ENCODE measurements at regions not wholly inside any gene's neighbourhood (a gene's known extent, or its start where the extent isn't known, plus 50 kb on each side); places are given as distances from the start of the nearest gene placed in this dataset.
"Not testable (repeated sequence)": the region's sequence is repeated elsewhere in the genome, so short reads cannot be mapped to it uniquely, and the experiment has no call there.

DNA sequence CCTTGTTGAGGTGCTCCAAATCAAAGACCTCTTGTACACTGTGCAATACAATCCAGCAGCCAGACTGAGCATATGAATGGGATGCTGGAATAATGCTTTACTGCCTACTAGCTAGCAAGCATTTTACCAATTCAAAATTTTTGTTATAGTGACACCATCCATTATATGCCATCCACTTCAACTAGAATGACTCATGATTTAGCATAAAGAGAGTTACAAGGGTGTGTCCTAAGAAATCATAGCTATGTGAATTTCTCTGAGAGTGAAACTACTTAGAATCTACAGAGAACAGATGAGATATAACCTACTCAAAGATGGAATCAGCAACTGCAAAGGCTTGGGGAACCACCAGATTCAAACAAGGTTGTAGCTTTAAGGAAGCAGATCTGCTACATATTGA lies 221.9 kb downstream of the LHFPL1 start:
- DNase-seq (ENCODE audit: insufficient read length, low spot score) (no peak), FAIRE-seq (no peak)
- TF ChIP-seq, protein P1, sequence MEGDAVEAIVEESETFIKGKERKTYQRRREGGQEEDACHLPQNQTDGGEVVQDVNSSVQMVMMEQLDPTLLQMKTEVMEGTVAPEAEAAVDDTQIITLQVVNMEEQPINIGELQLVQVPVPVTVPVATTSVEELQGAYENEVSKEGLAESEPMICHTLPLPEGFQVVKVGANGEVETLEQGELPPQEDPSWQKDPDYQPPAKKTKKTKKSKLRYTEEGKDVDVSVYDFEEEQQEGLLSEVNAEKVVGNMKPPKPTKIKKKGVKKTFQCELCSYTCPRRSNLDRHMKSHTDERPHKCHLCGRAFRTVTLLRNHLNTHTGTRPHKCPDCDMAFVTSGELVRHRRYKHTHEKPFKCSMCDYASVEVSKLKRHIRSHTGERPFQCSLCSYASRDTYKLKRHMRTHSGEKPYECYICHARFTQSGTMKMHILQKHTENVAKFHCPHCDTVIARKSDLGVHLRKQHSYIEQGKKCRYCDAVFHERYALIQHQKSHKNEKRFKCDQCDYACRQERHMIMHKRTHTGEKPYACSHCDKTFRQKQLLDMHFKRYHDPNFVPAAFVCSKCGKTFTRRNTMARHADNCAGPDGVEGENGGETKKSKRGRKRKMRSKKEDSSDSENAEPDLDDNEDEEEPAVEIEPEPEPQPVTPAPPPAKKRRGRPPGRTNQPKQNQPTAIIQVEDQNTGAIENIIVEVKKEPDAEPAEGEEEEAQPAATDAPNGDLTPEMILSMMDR (IDR thresholded peaks at IDR 0.05; ENCODE audit: insufficient read depth, missing control alignments) = no peak

DNA sequence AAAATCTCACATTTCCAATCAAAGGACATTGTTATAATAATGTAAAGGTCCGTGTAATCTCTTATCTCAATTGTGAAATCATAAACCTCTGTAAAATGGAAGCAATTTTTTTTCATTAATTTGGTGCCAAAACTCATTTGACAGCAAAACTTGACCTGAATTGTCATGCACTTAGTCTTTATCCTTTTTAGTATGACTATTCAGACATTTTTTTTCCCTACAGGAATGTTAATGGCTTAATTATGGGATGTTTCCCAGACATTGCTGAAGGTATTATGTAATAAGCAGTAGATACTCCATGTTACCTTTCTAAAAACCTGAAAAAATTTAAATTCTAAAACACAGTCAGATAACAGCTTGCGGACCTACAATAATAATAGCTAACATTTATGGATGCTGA lies 228.9 kb downstream of the LHFPL1 start:
- FAIRE-seq = no peak
- TF ChIP-seq, protein P1 (IDR thresholded peaks at IDR 0.05; ENCODE audit: insufficient read depth, missing control alignments) = no peak
- no peak for DNase-seq (ENCODE audit: insufficient read length, low spot score)

DNA sequence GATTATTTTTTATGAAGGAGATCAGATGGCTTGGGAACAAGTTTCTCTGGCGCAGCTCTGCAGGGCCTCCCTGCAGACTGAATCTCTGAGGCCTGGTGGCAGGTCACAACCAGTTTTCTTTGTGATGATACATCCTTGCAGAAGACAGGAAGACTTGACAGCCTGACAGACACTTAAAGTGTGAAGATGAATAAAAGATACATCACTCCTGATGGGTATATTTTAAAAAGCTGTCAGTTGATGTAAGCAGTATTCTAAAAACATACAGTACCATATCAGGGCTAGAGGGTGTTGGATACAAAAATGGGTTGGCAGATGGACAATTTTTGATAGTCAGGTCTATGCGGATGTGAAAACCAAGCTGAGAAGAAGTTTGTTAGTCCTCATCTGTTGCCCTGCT lies 239.5 kb downstream of the LHFPL1 start:
- DNase-seq (ENCODE audit: insufficient read length, low spot score) = no peak
- no peak for FAIRE-seq
- TF ChIP-seq, protein P1 (IDR thresholded peaks at IDR 0.05; ENCODE audit: insufficient read depth, missing control alignments) = no peak

DNA sequence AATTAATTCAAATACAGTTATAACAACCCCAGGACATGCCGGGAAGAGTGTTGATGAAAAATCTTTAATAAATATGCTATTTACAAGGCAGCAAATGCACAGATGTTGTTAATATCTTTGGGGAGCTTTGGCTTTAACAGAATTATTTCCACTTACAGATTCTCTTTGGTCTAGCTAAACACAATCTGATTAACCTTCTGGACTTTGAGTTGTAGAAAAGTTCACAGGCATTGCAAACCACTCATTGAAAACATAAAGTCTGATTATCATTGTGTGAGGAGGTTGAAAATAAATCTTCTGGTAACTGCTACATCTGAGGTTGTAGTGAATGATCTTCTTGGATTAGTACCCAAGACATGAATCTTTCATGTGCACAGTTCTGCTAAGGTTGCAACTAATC lies 255.6 kb downstream of the LHFPL1 start:
- FAIRE-seq (no peak), DNase-seq (ENCODE audit: insufficient read length, low spot score) (no peak)
- TF ChIP-seq, protein P1 (IDR thresholded peaks at IDR 0.05; ENCODE audit: insufficient read depth, missing control alignments) = no peak

DNA sequence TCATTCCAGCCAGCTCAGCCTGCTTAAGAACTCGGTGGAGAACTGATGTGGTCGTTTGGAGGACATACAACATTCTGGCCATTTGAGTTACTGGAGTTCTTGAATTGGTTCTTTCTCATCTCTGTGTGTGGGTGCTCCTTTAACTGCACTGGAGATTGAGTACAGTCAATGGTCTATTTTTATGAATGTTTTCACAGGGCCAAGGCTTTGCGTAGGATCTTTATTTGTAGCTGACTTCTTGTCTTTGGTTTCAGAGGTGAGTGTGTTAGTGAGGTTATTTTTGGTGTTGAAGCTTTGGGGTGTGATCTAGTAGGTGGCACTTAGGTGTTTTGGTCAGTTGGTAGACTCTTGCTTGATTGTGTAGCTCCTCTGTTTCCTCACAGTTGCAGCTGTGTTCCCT lies 288.4 kb downstream of the LHFPL1 start:
- DNase-seq (ENCODE audit: insufficient read length, low spot score) = no peak
- no peak for FAIRE-seq
- TF ChIP-seq, protein P1 (IDR thresholded peaks at IDR 0.05; ENCODE audit: insufficient read depth, missing control alignments) = no peak

DNA sequence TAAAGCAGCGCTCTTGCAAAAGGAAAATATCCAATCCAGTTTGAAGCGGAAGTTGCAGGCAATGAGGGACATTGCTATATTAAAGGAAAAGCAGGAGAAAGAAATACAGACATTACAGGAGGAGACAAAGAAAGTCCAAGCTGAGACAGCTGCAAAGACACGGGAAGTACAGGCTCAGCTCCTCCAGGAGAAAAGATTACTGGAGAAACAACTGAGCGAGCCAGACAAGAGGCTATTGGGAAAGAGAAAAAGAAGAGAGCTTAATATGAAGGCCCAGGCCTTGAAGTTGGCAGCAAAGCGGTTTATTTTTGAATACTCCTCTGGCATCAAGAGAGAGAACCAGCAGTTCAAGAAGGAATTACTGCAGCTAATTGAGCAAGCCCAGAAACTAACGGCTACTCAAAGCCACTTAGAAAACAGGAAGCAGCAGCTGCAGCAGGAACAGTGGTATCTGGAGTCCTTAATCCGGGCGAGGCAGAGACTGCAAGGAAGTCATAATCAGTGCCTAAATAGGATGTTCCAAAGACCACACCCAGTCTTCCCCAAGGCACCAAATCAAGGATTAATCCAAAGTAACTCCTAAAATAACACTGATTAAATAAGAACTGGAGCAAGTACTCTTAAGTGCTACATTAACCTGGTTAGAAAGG lies 298.0 kb downstream of the LHFPL1 start:
- DNase-seq (ENCODE audit: insufficient read length, low spot score) = not testable (repeated sequence)
- FAIRE-seq = peak; percentile 98

DNA sequence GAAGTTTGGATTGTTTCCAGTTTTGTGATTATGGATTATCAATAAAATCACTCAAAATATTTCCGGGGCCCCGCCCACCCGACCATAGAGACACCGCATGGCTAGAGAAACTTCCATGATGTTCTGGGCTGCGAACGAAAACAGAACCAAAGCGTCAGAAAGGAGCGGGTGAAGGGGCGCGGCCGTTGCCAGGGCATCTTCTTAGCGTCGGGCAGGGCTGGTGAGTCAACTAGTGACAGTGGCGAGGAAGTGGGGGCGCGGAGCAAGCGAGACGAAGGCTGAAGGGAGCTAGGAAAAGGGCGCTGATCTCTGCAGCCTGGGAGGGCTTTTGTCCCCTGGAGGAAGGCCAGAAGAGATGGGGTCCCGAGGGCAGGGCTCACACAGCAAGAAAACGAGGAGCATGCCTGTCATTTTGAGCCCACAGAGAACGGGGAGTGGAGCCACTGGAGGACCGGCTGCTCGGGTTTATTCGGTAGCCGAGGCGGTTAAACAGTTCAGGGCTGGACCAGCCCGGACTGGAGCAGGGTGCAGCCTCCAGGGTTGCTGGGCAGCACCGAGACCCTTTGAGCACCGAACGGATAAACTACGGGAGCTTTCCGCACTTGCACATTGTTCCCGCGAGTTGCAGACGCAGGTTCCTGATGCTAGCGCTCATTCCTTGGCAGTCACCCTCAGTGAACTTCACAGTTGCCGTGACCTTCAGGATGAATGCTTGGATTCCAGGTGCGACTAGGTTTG lies 298.1 kb upstream of the TRPC5 start:
- FAIRE-seq = no peak
- no peak for DNase-seq (ENCODE audit: insufficient read length, low spot score)
- TF ChIP-seq, protein P1 (IDR thresholded peaks at IDR 0.05; ENCODE audit: insufficient read depth, missing control alignments) = no peak

Data from D721Med (cell line).